Activated CD4-positive, alpha-beta T cell treated with anti-CD3 and anti-CD28 coated beads for 1 hour (primary cell): ENCODE measurements at regions not wholly inside any gene's neighbourhood (a gene's known extent, or its start where the extent isn't known, plus 50 kb on each side); places are given as distances from the start of the nearest gene placed in this dataset.

Experiments used
- DNase-seq: peaks from one replicate; pipeline ENCODE4 v3.0.0-alpha.2; 2020

DNA sequence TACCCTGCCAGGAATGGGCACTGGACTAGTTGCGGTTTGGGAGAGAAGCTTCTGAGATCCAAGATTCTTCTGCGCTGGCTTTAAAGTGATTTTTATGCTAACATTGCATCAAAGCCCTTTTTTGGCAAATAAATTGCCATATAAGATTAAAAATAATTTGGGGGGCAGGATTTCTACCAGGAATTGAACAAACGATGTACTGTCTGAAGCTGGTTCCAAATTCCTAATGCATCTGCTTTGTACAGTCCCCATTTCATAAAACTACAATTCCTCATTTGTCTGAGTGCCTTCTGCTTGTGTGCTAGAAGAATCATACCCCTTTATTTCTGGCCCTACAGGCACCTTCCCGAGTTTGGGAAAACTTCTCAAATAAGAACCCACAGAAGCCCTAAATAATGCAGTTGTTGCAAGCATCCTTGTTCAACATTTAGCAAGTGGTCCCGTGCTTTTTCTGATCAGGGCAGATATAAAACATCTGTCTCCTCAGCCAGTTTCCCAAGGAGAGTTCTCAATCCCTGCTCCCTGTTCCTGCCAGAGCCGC lies 349.7 kb downstream of the PTEN start:
- DNase-seq, result no peak

DNA sequence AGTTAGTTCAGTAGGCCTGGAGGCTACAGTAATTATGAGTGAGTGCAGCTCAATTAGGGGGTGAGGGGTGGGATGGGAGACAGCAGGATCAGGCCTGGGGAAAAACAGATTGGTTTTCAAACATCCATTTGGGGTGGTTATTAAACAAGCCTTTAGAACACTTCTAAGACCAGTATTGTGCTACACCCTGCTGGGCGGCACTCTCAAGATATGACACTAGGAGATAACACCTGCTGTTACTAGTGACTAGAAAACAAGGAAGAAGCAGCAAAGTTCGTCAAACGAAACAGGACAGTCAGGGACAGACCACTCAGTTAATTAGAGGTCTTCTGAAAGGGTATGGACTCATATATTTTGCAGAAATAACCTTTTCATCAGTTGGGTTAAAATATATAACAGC lies 353.6 kb downstream of the PTEN start:
- DNase-seq, result no peak

DNA sequence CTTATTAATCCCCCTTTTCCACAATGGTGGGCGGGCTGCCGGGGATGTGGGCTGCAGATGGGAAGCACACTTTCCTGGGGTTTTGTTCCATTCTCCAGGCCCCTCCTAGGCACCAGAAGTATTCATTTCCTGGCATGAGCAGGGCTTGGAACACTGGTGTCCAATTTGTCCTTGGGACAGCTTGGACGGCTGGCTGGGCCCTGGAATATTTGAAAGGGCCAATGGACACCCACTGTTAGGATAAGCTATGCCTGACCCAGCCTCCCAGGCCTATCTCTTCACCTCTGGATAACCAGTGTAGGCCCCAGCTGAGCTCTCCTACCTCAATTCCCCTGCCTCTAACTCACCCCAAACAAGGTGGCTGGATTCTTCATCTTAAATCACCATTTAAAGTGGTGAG lies 354.9 kb downstream of the PTEN start:
- DNase-seq, result no peak

DNA sequence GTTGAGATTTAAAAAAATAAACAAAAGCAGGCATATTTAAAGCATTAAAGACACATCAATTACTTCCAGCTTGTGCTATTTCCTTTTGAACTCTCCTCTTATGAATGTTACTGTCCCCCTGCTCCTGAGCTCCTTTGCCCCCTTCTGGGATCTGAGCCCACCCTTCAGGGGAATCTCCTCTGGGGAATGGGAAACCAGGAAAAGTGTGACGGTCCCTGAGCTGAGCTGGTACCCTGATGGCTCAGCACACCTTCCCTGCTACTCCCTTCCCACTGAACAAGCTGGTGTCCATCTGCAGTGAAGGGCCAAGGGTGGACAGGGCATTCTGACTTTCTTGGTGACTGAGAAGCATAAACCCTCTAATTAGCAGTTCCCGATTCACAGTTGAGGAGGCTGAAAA lies 356.3 kb downstream of the PTEN start:
- DNase-seq, result no peak

DNA sequence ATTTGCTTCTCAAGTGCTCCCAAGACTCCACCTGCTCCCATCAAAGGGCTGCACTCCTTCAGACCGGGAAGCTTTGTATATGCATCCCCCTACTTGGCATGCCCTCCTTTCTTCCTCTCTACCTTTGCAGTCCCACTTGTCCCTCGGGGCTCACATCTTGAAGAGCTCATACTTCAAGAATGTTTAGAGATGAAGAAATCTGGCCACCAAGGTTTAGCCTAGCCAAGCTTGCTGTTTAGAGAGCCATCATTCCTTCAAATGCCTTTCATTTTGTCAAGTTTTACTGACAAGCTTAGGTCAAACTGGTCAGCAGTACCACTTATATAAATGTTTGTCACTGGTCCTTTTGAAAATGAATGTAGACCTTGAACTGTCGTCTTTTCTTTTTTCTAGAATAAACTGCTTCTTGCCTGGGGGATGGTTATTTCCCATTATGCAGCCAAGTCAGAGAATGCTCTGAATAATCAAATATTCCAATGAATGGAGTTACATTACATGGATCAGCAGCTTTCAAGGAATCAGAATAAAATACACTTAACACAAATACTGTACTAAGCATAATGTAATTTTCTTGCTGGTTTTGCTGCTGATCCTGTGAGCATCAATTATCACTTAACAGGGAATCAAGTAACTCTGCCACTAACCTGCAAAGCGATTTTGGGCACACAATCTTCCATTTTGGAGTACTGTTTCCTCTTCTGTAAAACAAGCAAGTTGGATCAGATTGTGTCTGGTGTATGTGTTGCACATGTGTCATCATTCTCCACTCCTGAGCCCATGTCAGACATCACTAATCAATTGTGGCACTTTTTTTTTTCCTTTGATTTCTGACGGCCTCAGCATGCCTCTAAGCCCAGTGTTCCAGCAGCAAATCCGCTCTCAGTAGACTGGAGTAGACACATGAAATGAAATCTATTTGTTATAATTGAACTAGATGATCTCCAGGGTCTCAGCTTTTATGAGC lies 357.9 kb downstream of the PTEN start:
- no peak for DNase-seq

DNA sequence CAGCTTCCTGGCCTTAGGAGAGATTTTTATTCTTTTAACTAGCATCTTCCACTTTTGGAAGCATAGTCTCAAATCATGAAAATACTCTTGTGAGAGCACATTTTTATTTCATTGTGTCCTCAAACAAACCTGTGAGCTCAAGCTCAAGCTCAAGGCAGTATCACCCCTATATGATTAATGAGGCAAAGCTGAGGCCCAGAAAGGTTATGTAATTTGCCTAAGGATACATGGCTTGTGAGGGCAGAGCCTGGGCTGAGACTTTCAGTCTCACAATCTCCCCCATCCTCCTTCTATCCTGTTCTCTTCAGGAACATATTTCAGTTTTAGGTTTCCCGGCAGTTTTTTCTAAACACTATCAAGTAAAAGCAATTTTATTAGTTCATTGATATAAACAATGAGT lies 359.5 kb downstream of the PTEN start:
- DNase-seq, result no peak
